CD4-positive, alpha-beta T cell treated with Interleukin-12 subunit alpha and Interleukin-12 subunit beta, for 1 hour (primary cell): ENCODE measurements at regions not wholly inside any gene's neighbourhood (a gene's known extent, or its start where the extent isn't known, plus 50 kb on each side); places are given as distances from the start of the nearest gene placed in this dataset.

ENCODE experiments used
- DNase-seq: peaks from one replicate; pipeline ENCODE4 v3.0.0-alpha.2; 2020

GRCh38 chr6:17047889-17048288 is 54.0 kb upstream of the STMND1 start:
- no peak for DNase-seq

GRCh38 chr6:17045581-17046322 is 56.1 kb upstream of the STMND1 start:
- no peak for DNase-seq

- no peak for DNase-seq
These were observed 58.7 kb upstream of the STMND1 start for GRCh38 chr6:17043148-17043522.

GRCh38 chr6:17042422-17043147 is 59.3 kb upstream of the STMND1 start:
- no peak for DNase-seq

- no peak for DNase-seq
These were observed 62.6 kb upstream of the STMND1 start for GRCh38 chr6:17039266-17039665.

- DNase-seq: no peak
These were observed 63.5 kb upstream of the STMND1 start for GRCh38 chr6:17038316-17038715.

GRCh38 chr6:17036065-17036393 is 65.8 kb upstream of the STMND1 start:
- DNase-seq: no peak

- DNase-seq: no peak
These were observed 66.4 kb upstream of the STMND1 start for GRCh38 chr6:17035257-17036064.

GRCh38 chr6:17033746-17034145 is 68.1 kb upstream of the STMND1 start:
- no peak for DNase-seq

GRCh38 chr6:17032988-17033634 is 68.7 kb upstream of the STMND1 start:
- no peak for DNase-seq

- no peak for DNase-seq
These were observed 69.3 kb upstream of the STMND1 start for GRCh38 chr6:17032590-17032987.

- no peak for DNase-seq
These were observed 69.9 kb upstream of the STMND1 start for GRCh38 chr6:17031961-17032360.

GRCh38 chr6:17027441-17027840 is 74.4 kb upstream of the STMND1 start:
- DNase-seq: no peak

- no peak for DNase-seq
These were observed 79.2 kb upstream of the STMND1 start for GRCh38 chr6:17022604-17023003.

- no peak for DNase-seq
These were observed 80.3 kb upstream of the STMND1 start for GRCh38 chr6:17021539-17021889.

- DNase-seq: no peak
These were observed 80.8 kb upstream of the STMND1 start for GRCh38 chr6:17020889-17021538.

- no peak for DNase-seq
These were observed 83.4 kb upstream of the STMND1 start for GRCh38 chr6:17018425-17018824.

- DNase-seq: no peak
These were observed 84.4 kb upstream of the STMND1 start for GRCh38 chr6:17017416-17017815.

GRCh38 chr6:17015551-17016381 is 86.1 kb upstream of the STMND1 start:
- DNase-seq: peak; percentile 68

- no peak for DNase-seq
These were observed 86.7 kb upstream of the STMND1 start for GRCh38 chr6:17015144-17015543.

- no peak for DNase-seq
These were observed 88.1 kb upstream of the STMND1 start for GRCh38 chr6:17013701-17014100.
